ENCODE measurements at regions not wholly inside any gene's neighbourhood (a gene's known extent, or its start where the extent isn't known, plus 50 kb on each side); places are given as distances from the start of the nearest gene placed in this dataset.

DNA sequence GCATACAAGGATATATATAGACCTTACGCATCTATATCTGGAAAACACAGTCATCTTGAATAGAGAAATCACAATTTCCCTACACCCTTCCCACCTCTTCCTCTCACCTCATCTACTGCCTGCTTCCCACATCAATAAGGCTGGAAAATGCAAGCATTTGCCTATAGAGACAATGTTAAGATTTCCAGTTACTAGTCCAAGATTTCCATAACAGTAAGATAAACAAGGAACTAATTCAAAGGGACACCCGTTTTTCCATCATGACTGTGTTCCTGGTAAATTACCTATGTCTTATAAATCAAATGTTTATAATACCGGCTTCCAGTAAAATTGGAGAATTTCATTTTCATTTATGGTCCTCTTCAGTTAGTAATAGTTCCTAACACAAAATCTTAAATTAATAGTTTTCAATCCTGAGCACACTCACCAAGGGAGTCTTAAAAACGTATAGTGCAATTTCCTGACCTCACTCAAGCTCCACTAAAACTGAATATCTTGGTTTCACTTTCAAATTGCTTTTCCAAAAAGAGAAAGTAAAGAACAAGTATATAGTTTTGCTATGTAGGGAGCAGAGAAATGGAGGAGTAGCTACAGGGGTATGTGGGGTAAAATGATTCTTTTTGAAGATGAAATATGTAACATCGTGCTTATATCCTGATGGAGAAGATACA is 398.7 kb downstream of the PLPP3 start:
- no peak for DNase-seq

DNA sequence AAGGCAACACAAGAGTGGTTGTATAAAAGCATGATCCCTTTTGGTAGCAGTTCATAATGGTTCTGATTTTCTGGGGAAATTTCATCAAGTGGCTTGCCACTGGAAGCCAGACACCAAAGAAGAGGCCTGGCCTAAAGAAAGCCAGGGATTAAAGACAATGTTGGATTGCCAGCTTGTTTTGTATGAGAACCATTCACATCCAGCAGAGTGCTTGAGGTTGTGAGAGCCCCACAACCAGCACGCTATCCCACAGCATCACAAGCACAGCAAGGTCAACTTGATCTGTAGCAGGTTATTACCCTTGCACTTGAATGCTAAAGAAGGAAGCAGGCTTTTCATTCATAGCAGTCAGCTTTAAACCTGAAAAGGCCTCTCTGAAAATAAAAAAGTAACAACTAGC is 399.8 kb downstream of the PLPP3 start:
- DNase-seq = no peak

DNA sequence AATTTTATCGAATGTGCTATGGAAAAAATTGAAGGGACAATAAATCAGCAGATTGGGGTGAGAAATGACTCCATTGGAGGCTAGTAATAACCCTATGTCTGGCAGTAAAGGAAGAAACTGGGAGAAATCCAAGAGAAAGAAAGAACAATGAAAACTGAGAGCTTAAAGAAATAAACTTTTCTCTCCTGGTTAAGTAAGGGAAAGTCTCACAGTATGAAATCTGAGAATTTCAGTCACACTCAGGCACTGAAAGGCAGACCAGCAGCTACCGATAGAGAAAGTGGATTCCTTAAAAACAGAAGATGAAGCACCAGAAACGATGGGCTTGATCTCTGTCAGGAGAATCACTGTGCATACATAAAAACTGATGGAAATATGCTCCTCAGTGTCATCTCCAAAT is 404.2 kb downstream of the PLPP3 start:
- no peak for DNase-seq

DNA sequence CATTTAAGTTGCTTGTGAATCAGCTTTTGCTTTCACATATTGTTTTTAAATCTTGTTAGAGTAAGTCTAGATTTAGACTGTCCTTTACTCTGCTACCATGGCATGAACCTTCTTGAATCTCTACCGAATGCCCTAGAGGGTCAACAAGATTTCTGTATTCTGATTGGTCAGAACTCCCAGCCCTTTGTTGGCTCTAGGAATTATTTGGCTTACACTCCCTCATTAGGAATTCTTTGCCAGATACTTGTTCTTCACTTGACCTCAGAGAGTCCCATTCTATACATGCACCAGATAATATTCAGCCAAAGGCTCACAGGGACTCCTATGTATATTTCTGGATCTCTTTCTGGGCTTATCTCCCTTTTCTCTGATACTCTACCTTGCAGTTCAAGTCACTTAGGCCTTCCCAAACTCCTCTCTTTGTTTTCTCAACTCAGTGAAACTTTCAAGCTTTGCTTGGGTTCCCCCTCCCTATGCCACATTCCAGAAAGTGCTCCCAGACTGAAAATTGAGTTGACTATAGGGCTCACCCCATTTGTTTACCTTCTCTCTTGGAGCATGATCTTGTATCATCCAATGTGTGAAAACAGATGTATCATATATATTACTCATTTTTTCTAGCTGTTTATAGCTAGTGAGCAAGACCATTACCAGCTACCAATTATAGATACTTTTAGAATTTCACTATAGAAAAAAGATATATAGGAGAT is 405.0 kb downstream of the PLPP3 start:
- DNase-seq = no peak

DNA sequence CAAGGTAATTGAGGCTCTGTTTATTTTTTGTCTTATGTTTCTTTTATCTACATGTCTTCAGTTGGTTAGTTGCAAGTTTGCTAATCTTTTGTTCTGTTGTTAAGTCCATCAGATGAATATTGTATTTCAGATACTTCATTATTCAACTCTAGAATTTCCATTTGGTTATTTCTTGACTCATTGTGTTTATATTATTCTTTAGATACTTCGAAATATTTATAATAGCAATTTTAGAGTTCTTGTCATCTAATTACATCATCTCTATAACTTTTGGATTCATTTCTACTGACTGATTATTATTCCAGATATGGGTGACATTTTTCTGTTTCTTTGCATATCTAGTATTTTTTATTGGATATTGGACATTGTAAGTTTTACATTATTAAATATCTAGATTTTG is 405.6 kb downstream of the PLPP3 start:
- DNase-seq = no peak

DNA sequence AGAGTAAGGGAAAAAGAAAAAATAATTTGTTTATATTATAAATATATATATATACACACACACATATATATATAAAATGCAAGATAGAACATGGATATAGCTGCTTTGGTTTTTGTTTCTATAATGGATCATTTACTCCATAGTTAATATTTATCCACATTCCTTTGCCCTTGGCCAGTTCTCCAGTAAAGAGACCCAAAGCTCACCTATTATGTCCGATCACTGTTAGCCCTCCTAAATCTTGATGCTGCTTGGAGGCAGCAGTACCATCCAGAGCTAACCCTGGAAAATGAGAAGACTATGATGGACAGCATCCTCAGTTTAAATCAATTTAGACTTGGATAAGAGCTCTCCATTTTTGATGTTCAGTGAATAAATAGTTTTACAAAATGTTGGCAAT is 407.7 kb downstream of the PLPP3 start:
- DNase-seq = no peak

DNA sequence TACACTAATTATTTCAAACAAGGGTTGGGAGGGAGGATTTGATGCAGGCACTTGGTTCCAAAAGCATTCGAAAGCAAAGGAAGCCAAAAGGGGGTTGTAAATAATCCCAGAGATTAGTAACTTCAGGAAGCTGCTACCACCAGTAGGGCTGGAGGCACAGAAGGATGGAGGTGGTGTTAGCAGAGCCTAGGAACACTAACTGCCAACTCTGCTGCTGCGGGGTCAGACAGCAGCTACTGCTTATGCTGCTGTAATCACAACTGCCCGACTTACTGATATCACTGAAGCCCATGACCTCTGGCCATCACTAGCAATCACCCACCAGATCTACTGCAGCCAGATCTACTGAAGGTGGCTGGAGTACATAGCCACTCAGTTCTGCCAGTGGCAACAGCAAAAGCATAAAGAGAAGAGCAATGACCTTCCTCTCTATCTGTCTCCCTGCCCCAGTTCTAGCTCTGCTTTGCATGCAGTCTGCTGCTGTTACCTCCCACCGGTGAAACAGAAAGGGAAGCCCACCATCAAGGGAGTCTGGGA is 408.5 kb downstream of the PLPP3 start:
- no peak for DNase-seq

DNA sequence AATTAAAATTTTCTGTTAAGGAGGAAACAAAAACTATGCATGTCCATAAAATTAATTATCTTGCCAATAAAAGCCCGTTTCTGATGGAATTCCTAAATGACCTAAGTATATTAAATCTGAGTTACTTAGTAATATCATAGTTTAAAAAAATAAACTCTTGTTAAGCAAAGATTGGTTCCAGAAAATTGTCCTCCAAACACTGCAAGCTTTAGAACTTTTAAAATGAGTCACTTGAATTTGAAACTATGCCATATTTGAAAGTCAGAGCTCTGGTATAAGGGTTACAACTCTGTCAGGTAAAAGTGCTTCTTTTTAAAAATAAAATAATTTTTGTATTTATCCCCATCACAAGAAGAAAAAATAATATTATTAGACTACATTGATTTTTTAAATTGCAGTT is 409.5 kb downstream of the PLPP3 start:
- no peak for DNase-seq

DNA sequence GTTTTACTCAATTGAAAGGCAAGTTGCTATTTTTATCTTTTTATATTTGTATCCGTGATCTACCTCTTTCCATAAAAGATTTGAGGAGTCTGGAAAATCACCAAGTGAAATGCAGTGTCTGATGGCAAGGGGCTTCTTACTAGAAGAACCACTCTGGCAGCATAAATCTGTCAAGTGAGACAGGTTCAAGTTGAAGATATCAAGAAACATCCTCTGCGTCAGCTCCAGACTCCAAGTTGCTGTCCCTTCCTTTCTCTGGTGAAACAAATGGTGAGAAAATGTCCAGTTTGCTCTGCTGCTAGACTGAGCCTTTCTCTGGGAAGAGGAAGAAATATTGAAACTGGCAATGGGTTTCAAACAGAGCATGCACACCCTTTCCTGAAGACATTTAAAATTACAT is 411.2 kb downstream of the PLPP3 start:
- DNase-seq = no peak

DNA sequence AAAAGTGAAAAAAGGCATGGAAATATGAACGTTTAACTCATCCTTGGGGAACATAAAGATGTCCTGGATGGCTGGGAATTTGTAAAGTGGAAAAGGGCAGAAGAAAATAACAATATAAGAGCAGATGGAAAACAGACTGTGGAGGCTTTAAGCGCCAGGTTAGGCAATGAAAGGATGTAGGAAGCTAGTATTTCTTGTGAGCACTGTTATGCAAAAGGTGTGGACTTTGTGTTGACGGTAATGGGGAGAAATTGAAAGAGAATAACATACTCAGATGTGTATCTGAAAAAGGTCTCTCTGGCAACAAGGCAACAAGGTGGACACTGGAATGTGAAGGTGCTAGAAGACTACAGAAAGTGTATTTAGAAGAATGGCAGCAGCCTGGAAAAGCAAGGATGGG is 411.8 kb downstream of the PLPP3 start:
- DNase-seq = no peak

DNA sequence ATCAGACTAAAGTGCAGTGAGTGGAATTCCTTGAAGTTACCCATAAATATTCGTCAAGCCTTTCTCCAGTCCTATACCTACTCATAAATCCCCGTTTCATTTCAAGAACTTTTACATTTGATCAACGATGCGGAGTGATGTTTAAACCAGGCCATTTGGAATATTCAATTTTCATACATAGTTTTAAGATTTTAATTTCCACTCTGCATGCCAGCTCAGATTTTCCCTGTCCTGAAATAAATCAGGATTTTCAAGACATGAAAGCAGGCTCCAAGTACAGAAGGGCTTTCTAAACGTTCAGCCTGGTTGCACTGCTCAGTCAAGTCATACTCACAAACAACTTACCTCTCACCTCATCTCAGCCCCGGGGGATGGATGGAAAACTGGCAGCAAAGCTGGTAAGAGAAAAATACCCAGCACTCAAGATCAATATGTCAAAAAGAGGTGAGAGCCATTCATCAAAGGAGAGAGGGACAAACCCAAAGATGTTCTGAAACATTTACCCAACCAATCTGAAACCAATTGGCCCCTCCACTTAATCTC is 418.5 kb downstream of the PLPP3 start:
- DNase-seq = no peak

DNA sequence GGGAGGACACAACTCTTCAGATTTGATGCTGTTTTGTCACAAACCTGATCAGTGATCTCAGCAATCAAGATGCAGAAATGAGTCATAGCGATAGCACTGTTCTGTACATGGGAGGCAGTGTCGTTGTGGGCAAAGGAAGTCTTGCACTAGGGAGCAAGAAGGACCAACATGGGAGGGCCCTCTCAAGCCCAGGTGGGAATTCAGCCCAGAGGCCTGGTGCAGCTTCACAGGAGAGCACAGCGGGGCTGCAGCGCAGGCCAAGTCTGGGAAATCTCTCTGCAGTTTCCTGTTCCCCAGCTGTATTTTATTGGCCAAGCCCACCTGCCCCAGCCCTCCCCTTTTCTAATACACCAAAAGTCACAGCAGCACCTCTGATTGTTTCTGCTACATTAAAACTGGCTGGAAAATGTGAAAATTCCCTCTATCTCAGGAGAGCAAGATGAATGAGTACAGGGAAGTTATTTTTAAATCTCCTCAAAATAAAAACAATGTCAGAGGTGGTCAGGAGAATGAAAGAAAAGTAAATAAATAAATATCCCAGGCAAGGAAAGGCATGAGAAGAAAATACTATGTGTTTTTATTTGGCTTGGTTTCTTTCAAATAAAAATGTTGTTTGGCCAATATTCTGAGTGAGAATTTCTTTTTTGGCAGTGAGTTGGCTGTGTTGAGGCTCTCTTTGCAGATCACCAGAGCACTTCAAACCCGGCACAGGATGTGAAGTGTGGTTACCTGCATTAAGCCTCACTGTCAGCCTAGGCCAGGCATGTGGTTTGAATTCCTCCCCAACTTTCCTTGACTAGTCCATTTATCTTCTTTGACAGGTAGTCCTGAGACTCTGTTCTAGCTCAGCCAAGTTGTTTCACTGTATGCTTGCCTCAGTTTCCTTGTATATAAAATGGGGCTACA is 422.1 kb downstream of the PLPP3 start:
- DNase-seq = no peak

DNA sequence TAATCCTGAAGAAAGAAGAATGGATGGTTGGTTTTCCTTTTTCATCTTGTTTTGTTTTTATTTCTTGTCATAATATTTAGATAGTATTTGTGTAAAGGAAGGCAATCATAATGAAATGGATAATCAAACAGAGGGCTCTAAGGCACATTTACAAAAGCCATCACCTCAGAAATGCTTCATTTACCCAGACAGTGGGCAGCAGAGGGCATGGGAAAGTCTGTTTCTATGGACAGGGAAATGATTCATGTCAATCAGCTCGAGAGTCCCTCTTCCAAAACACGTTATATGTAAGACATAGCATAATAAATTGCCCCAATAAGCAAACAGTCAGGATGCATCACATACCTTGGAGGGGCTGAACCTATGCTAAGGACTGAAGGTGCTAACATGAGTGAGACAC is 426.1 kb downstream of the PLPP3 start:
- DNase-seq = no peak

DNA sequence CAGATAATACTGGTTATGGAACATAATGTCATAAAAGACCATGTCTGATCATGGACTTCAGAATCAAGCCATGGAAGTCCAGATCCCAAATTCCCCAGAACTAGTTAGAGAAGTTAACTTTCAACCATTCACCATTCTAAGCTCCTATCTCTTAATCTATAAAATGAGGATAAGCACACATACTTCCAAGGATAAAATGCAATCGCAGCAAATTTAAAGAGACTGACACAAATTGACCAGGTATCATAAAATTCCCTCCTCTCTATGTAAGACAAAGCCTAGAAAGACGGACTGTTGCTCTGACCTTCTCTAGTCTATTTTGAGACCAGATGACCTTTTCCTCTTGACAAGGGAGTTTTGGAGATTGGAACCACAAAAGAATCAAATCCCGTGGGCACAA is 426.7 kb downstream of the PLPP3 start:
- no peak for DNase-seq

DNA sequence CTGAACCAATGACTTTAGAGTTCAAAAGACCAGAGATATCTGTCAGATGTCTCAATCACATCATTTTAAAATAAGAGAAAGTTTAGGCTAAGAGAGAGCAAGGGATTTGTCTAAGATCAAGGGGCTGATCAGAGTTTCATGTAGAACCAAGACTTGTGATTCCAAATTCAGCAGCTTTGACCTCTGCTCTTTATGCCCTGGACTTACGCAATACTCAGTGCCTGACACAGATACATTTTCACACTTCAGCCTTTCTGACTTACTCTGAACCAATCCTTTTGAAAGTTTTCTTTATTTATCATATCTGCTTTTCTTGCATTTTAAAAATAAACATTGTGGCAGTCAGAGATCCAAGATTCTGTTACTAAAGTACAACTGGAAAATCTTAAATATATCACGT is 428.0 kb downstream of the PLPP3 start:
- no peak for DNase-seq

DNA sequence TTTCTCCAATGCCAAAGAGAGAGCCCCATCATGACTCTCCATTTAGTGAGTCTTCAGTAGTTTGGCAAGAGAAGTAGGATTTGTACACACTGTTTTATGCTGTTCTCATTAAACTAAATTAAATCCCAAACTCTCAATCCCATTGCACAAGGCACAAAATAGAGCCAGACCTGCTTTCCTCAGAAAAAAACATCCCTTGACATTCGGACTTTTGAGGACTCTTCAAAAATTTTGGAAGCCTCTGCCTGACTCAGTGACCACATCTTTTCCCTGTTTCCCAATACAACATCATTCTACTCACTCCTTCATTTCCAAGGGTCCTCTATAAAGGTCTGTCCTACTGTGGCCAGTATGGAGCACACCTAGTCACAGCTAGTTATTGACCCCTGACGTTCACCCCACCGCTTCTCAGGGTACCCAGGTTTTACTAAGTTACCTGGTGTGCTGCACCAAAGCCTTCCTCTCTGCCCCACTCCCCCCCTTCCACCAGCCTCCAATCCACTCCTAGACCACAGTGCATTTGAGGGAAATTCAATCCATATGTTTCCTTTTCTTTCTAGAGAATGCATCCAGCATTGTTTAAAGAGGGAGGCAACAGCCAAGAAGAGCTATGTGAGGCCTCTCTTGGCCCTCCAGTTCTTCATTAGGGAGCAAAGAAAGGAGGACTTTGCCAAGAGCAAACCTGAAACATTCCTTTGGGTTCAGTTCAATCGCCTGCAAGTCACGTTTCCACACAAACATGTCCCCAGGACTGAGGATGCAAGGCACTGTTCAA is 428.7 kb downstream of the PLPP3 start:
- DNase-seq = no peak

DNA sequence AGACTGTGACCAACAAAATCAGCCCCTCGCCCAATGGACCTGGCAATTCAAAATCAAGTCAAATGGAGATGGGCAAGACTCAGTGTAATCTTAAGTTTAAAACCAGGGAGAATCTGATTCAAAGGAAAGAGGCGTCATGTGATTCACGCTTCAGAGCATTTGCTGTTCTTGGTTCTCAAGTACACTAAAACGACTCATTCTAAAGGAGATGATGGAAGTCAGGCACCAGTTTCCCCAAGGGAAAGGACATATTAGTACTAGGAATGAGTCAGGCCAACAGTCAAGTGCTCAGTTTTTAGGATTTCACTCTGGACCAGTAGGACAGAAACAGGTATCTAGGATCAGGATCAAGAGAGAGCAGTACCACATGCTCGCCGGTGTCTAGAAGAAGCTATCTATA is 429.6 kb downstream of the PLPP3 start:
- DNase-seq = no peak

DNA sequence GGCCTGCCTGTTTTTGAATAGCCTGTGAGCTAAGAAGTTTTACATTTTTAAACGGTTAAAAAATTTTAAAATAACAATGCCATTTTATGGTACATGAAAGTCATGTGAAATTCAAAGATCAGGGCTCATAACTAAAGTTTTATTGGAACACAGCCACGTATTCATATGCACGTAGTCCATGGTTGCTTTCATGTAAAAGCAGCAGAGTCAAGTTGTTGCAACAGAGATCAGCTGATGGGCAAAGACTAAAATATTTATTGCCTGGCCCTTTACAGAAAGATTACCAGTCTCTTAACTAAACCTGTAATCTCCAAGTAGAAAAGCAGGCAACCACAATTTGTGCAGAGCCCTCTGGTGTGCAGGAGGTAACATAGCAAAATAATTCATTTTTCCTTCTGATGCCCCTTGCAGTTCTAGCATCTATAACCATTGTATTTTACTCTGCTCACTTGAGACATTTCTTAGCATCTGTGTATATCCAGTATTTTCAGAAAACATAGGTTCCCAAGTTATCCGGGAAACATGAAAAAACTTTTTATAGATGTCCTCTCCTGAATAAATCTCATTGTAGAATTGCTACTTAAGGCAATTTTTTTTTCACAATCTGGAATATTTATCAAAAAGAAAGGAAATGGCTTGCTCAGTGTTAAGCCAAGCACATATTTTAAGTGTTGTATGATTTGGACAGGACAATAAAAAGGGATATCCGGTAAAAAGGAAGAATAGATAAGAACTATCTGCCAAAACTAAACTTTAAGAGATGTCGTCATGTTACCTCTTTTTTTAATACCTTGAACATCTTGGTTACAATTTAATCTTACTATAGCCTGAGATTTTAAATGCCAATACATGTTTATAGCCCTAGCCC is 430.8 kb downstream of the PLPP3 start:
- DNase-seq = no peak

DNA sequence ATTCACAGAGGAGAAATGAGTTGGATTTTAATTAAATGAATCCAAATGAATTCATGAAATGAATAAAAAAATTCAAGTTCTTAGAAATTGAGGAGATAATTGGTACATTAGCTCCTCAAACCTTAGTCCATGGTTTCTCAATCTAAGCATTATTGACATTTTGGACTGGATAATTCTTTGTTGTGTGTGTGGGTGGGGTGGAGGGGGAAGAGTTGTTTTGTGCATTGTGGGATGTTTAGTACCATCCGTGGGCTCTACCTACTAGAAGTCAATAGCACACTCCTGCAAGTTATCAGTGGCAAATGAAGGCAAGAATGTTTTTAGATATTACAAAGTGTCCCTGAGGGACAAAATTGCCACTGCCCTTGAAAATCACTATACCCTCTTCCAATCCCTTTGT is 431.9 kb downstream of the PLPP3 start:
- no peak for DNase-seq

DNA sequence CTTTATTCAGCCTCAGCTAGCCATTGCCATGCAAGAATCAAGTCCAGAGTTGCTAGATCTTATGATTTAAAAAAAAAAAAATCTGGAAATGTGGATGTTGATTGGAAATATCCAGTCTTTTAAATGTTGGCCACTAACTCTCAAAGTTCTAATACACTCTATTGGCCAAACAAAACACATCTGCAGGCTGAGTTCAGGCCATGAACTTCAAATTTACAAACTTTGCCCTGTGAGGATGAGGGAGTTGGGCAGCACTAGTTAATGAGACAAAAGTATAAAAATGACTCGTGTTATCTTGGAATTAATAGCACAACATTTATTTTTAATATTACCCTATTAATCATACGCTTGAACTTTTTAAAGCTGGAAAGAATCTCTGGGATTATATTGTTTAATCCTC is 432.3 kb downstream of the PLPP3 start:
- DNase-seq = no peak

DNA sequence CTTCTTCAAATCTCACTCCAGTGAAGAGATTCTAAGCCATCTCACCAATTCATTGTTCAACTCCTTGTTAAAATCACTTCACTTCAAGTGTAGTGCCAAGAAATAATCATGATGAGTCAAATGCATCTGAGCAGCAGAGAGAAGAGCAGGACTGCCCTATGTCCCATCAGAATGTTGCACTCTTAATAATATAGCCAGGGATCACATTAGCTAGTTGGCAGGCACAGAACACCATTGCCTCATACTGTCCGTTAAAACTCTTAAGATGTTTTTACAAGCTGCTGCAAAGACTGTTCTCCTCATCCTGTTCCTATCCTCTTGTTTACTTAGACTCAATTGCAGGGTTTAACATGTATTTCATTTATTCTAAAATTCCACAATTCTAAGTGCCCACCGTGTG is 432.9 kb downstream of the PLPP3 start:
- no peak for DNase-seq

DNA sequence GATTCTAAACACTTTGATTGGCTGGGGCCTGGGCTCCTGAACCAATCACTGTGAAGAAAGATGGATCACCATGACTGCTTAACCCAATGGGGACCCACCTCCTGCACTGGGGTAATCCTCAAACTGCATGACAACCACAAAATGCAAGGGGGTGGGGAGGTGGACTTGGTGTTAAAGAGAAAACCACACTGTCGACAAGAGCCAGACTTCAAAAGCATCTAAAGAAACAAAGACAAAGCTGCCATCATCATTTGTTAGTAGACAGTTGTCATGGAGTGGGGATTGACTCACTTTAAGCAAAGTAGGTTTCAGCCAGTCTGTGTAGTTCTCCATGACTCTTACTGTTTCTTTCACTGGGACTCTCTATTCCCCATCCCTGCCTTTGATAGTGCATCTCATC is 433.8 kb downstream of the PLPP3 start:
- DNase-seq = no peak

Data from activated CD4-positive, CD25-positive, alpha-beta regulatory T cell (primary cell).